NCI-H526 (cell line): ENCODE measurements at regions not wholly inside any gene's neighbourhood (a gene's known extent, or its start where the extent isn't known, plus 50 kb on each side); places are given as distances from the start of the nearest gene placed in this dataset.
A peak's percentile ranks its signal among the peaks of the same experiment; 100 is the strongest.
"Not testable (repeated sequence)": the region's sequence is repeated elsewhere in the genome, so short reads cannot be mapped to it uniquely, and the experiment has no call there.

Experiments
- DNase-seq, 2 experiments: peaks; one replicate each; lab custom pipeline; 2025; lab: John Stamatoyannopoulos, UW

GRCh38 chr5:118185018-118185417, 803.3 kb downstream of the DTWD2 start:
- no peak for DNase-seq

- no peak for DNase-seq
Observed at GRCh38 chr5:118176146-118176545, 812.2 kb downstream of the DTWD2 start.

DNA sequence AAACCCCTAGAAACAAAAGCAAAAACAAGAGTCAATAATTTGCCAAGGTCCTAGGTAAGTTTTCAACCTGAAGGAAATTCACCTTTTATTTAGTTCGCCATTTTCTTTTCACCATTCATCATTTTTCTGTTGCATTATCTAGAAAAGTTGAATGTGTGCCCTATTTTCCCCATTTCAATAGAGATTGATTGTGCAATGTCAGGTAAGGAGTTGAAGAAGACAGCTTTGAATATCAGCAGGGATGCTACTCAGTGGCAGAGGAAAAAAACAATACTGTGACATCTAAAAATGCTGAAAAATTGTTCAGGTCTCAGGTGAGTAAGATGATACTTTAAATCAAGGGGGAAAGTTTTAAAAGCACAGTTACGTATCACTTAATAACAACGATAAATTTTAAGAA, 813.7 kb downstream of the DTWD2 start:
- DNase-seq = no peak

GRCh38 chr5:118173340-118173739, 815.0 kb downstream of the DTWD2 start:
- DNase-seq = no peak

- no peak for DNase-seq
Observed at GRCh38 chr5:118165619-118166018, 822.7 kb downstream of the DTWD2 start.

DNA sequence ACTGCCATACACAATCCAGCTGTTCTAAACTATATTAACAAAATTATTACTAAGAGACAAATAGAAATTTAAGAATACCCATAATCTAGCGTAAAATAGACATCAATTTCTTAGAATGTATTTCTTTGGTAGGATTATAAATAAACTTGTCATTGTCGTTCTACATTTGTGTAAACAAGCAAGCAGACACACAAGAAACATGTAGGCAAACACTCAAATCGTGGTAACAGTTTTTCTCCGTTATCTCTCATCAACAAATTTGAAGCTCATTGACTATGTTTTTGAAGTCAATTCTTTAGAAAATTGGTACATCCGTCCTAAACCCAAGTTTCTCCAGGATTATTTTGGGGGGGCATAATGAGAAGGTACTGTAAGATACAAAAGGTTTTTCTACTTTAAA, 832.2 kb downstream of the DTWD2 start:
- DNase-seq = no peak

GRCh38 chr5:118146824-118147223, 841.5 kb downstream of the DTWD2 start:
- no peak for DNase-seq

DNA sequence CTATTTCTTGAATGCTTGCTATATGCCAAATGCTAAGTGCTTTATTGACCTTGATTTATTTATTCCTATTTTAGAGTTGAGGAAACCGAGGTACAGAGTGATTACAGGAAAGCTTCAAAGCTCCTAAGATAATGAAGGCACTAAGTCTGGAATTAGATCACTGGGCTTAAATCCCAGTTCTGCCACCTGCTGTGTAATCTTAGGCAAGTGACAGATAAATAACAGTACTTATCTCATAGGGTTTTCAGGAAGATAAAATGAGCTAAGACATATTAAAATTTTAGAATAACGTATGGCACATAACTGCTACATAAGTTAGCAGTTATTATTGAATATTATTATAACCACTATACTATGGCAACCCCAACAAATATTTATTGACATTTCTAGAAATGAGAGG, 843.8 kb downstream of the DTWD2 start:
- no peak for DNase-seq

GRCh38 chr5:118139361-118139760, 849.0 kb downstream of the DTWD2 start:
- DNase-seq = no peak

GRCh38 chr5:118126159-118126558, 862.2 kb downstream of the DTWD2 start:
- DNase-seq = no peak

DNA sequence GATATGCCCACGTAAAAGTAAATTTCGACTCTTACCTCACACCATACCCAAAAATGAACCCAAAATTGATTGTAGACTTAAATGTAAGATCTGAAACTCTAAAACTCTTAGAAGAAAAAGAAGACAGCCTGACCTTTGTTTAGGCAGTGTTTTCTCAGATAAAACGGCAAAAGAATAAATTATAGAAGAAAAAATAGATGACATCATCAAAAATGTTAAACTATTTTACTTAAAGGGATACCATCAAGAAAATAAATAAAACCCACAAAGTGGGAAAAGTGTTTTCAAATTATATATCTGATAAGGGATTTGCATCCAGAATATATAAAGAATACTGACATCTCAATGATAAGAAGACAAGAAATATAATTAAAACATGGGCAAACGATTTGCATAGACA, 862.7 kb downstream of the DTWD2 start:
- DNase-seq = no peak

GRCh38 chr5:118121258-118121657, 867.1 kb downstream of the DTWD2 start:
- DNase-seq = no peak

DNA sequence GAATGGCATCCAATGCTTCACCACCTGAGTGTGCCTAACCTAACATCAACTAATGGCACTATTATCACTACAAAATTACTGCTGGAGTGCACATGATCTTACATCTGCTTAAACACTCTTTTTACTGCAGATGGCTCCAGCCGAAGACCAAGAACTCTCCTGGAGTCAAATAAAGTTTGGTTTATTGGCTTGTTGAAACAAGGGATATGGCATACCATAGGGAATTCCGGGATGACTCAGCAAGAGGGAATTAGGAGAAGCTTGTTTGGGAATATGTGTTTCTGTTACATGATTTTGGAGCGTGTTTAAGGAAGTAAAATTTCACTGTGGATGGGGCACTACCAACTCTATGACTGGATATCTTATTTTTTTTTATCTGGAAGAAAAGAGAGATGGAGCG, 872.6 kb downstream of the DTWD2 start:
- no peak for DNase-seq

- no peak for DNase-seq
Observed at GRCh38 chr5:118111956-118112355, 876.4 kb downstream of the DTWD2 start.

- not testable (repeated sequence) for DNase-seq
Observed at GRCh38 chr5:118107246-118107645, 881.1 kb downstream of the DTWD2 start.

GRCh38 chr5:118098716-118099115, 889.6 kb downstream of the DTWD2 start:
- DNase-seq = no peak

GRCh38 chr5:118095115-118095514, 893.2 kb downstream of the DTWD2 start:
- DNase-seq = no peak

- DNase-seq = no peak
Observed at GRCh38 chr5:118088448-118088847, 899.9 kb downstream of the DTWD2 start.

DNA sequence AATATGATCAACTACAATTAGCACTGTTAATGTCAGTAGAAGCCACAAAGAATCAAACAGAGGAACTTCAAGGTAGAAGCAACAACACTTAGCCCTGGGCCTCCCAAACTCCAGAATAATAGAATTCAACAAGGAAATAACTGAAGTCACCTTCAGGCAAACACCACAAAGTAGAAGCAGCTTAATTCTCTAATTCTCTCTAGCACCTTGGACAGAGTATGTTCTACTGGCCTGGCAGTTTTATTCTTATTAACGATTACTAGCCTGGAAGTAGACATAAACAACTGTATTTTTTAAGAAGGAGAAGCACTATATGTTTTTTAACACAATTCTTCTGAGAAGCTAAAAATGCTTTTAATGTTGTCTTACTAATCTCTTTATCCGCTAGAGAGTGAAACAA, 911.9 kb downstream of the DTWD2 start:
- no peak for DNase-seq

- no peak for DNase-seq
Observed at GRCh38 chr5:118070041-118070440, 918.3 kb downstream of the DTWD2 start.

- no peak for DNase-seq
Observed at GRCh38 chr5:118069452-118069851, 918.9 kb downstream of the DTWD2 start.

DNA sequence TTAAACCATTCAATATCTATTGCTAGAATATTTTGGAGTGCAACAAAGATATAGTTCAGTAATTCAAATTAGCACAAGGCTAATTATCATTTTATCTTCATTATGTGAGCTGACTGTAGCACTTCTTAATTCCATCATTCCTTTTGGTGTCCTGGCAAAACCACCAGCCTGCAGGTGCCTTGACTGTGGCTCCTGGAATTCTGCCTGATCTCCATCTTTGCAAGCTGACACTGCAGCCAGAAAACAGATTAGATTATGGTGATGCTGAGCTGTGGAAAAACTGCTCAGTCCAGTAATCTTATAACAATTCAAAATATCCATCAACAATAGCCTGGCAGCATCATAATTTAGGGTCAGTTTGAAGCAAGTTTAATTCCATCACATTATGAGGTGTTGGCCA, 919.5 kb downstream of the DTWD2 start:
- DNase-seq = no peak

GRCh38 chr5:118063836-118064235, 924.5 kb downstream of the DTWD2 start:
- not testable (repeated sequence) for DNase-seq

GRCh38 chr5:118060833-118061232, 927.5 kb downstream of the DTWD2 start:
- peak in 1 of 2 experiments; percentile 0 for DNase-seq

- DNase-seq = no peak
Observed at GRCh38 chr5:118052503-118052902, 935.8 kb downstream of the DTWD2 start.
